Tibial nerve (tissue), 3 donors: ENCODE measurements at regions not wholly inside any gene's neighbourhood (a gene's known extent, or its start where the extent isn't known, plus 50 kb on each side); places are given as distances from the start of the nearest gene placed in this dataset.

Experiments used
- CTCF ChIP-seq, 5 experiments: fragments of 200-600 bp in 3 of 5; fragments of 450-650 bp in 2 of 5; sonication (generic) in 3 of 5; IDR thresholded peaks; one replicate each; pipeline ENCODE4 v1.5.1; 2016 to 2019; ENCODE audit warnings: antibody characterized with exemption in 5 of 5, mild to moderate bottlenecking in 3 of 5, moderate library complexity in 2 of 5
- POLR2A ChIP-seq, 2 donors: fragments of 450-650 bp; IDR thresholded peaks; one replicate each; pipeline ENCODE4 v1.6.1; 2017; ENCODE audit warnings: antibody characterized with exemption in 2 of 2, mild to moderate bottlenecking in 2 of 2, moderate library complexity in 2 of 2

- TF ChIP-seq POLR2A (IDR thresholded peaks at IDR 0.05) (no peak), CTCF (IDR thresholded peaks at IDR 0.05) (no peak)
Measured at GRCh38 chr2:125397535-125398251, 1258.3 kb upstream of the GYPC start.
